H1 (cell line): ENCODE measurements at regions not wholly inside any gene's neighbourhood (a gene's known extent, or its start where the extent isn't known, plus 50 kb on each side); places are given as distances from the start of the nearest gene placed in this dataset.

ENCODE experiments used
- CTCF ChIA-PET: fragments of 300-600 bp; sonication (Branson Sonifier 250); formaldehyde crosslinking; loops from one replicate; lab custom pipeline; 2021; ENCODE audit not compliant: partially characterized antibody; lab: Charles Lee
- POLR2A ChIA-PET: fragments of 300-600 bp; sonication (Branson Sonifier 250); formaldehyde crosslinking; loops from one replicate; lab custom pipeline; 2021; ENCODE audit warnings: inconsistent platforms; ENCODE audit not compliant: partially characterized antibody; lab: Charles Lee
- DNase-seq, 2 experiments: peaks; one replicate each; pipeline versions ENCODE4 v3.0.0 to v3.0.0-alpha.2; 2010 to 2022; ENCODE audit warnings: low spot score in 2 of 2, low read depth in 1 of 2, mixed read lengths in 1 of 2
- FAIRE-seq: peaks from 2 replicates; lab custom pipeline; 2011; peaks lifted over from hg19 to GRCh38; lab: Jason Lieb, UNC
- H2AFZ ChIP-seq: 2 replicates; pipeline ENCODE4 v1.8.1; 2012; ENCODE audit warnings: low read length, inconsistent platforms
- H2AK5ac ChIP-seq: 2 replicates; pipeline ENCODE4 v1.6.1; 2013; ENCODE audit warnings: low read depth, low read length
- H2BK120ac ChIP-seq: replicated peaks from 2 replicates; pipeline ENCODE3; 2013; ENCODE audit warnings: low read depth, low read length, inconsistent platforms
- H2BK12ac ChIP-seq: 2 replicates; pipeline ENCODE4 v1.6.1; 2013; ENCODE audit warnings: low read depth, low read length
- H2BK15ac ChIP-seq: 2 replicates; pipeline ENCODE4 v1.6.1; 2013; ENCODE audit warnings: low read length
- H2BK20ac ChIP-seq: 2 replicates; pipeline ENCODE4 v1.6.1; 2013; ENCODE audit warnings: low read length
- H2BK5ac ChIP-seq: 2 replicates; pipeline ENCODE4 v1.6.1; 2013; ENCODE audit warnings: low read depth, low read length
- H3K14ac ChIP-seq: 2 replicates; pipeline ENCODE4 v1.6.1; 2013; ENCODE audit warnings: inconsistent platforms; ENCODE audit not compliant: insufficient read length
- H3K18ac ChIP-seq: 2 replicates; pipeline ENCODE4 v1.6.1; 2013; ENCODE audit warnings: low read length; ENCODE audit errors: extremely low read depth
- H3K23ac ChIP-seq: 2 replicates; pipeline ENCODE4 v1.6.1; 2013; ENCODE audit warnings: inconsistent platforms; ENCODE audit not compliant: insufficient read length
- H3K23me2 ChIP-seq: 2 replicates; pipeline ENCODE4 v1.6.1; 2013; ENCODE audit warnings: low read depth, low read length
- H3K27ac ChIP-seq: 2 replicates; pipeline ENCODE4 v1.6.1; 2011; ENCODE audit warnings: low read depth, low read length, inconsistent platforms
- H3K27me3 ChIP-seq, 4 experiments: replicated peaks in 1 of 4; 1 replicate in 1 of 4; 2 replicates in 3 of 4; pipeline versions ENCODE4 v1.6.1 to v1.8.1; 2011 to 2013; ENCODE audit warnings: low read length in 3 of 4, mild to moderate bottlenecking in 3 of 4, inconsistent platforms in 2 of 4, mixed read lengths in 2 of 4, moderate library complexity in 1 of 4; ENCODE audit not compliant: control insufficient read depth in 3 of 4, insufficient read depth in 3 of 4; ENCODE audit errors: extremely low read depth in 1 of 4
- H3K36me3 ChIP-seq, 4 experiments: 2 replicates each; pipeline versions ENCODE4 v1.6.1 to v1.8.1; 2011 to 2013; ENCODE audit warnings: mild to moderate bottlenecking in 4 of 4, low read length in 3 of 4, moderate library complexity in 2 of 4, control low read depth in 1 of 4, inconsistent platforms in 1 of 4; ENCODE audit not compliant: insufficient read depth in 4 of 4, control insufficient read depth in 2 of 4
- H3K4ac ChIP-seq: replicated peaks from 2 replicates; pipeline ENCODE3; 2013; ENCODE audit warnings: low read length, low read depth, mixed read lengths, inconsistent platforms; ENCODE audit not compliant: insufficient read length
- H3K4me1 ChIP-seq, 4 experiments: replicated peaks in 1 of 4; 1 replicate in 1 of 4; 2 replicates in 3 of 4; pipeline versions ENCODE4 v1.6.1 to v1.8.1; 2011 to 2013; ENCODE audit warnings: low read length in 3 of 4, inconsistent platforms in 2 of 4, mixed read lengths in 1 of 4; ENCODE audit not compliant: insufficient read depth in 4 of 4, control insufficient read depth in 3 of 4
- H3K4me2 ChIP-seq, 2 experiments: 2 replicates each; pipeline versions ENCODE4 v1.6.1 to v1.8.1; 2011 to 2013; ENCODE audit warnings: low read depth in 2 of 2, low read length in 2 of 2, control low read depth in 1 of 2, inconsistent platforms in 1 of 2, mild to moderate bottlenecking in 1 of 2; ENCODE audit not compliant: insufficient read depth in 1 of 2
- H3K4me3 ChIP-seq, 4 experiments: fragments of 200-600, 300-600 bp in 1 of 4; sonication (generic), shearing (Covaris generic), sonication (Bioruptor Twin) in 1 of 4; 2 replicates each; pipeline versions ENCODE4 v1.5.1 to v1.8.1; 2011 to 2016; ENCODE audit warnings: low read length in 4 of 4, low read depth in 3 of 4, control low read depth in 2 of 4, inconsistent platforms in 2 of 4, mild to moderate bottlenecking in 2 of 4, mixed read lengths in 1 of 4, moderate library complexity in 1 of 4; ENCODE audit not compliant: insufficient read depth in 2 of 4; ENCODE audit errors: extremely low read depth in 1 of 4
- H3K56ac ChIP-seq: replicated peaks from 2 replicates; pipeline ENCODE3; 2013; ENCODE audit warnings: low read depth, mild to moderate bottlenecking, mixed read lengths, low read length, inconsistent platforms; ENCODE audit not compliant: insufficient read length
- H3K79me1 ChIP-seq: 2 replicates; pipeline ENCODE4 v1.6.1; 2013; ENCODE audit warnings: low read depth, low read length, control low read depth
- H3K79me2 ChIP-seq, 2 experiments: 2 replicates each; pipeline versions ENCODE4 v1.6.1 to v1.8.1; 2012 to 2013; ENCODE audit warnings: low read length in 2 of 2, mild to moderate bottlenecking in 2 of 2, inconsistent platforms in 1 of 2; ENCODE audit not compliant: insufficient read depth in 2 of 2, control insufficient read depth in 1 of 2
- H3K9ac ChIP-seq, 4 experiments: replicated peaks in 1 of 4; 1 replicate in 1 of 4; 2 replicates in 3 of 4; pipeline versions ENCODE4 v1.6.1 to v1.8.1; 2011 to 2013; ENCODE audit warnings: low read depth in 3 of 4, low read length in 3 of 4, control low read depth in 2 of 4, mild to moderate bottlenecking in 2 of 4, moderate library complexity in 2 of 4, inconsistent platforms in 1 of 4; ENCODE audit errors: extremely low read depth in 1 of 4
- H3K9me3 ChIP-seq, 2 experiments: 2 replicates each; pipeline versions ENCODE4 v1.6.1 to v1.8.1; 2012 to 2013; ENCODE audit warnings: mild to moderate bottlenecking in 2 of 2, moderate library complexity in 2 of 2, control low read depth in 1 of 2, inconsistent platforms in 1 of 2, low read depth in 1 of 2, low read length in 1 of 2, mixed read lengths in 1 of 2; ENCODE audit not compliant: insufficient read depth in 2 of 2
- H4K20me1 ChIP-seq, 2 experiments: replicated peaks in 1 of 2; 2 replicates each; pipeline versions ENCODE3 to v1.8.1; 2011 to 2013; ENCODE audit warnings: inconsistent platforms in 2 of 2, low read length in 2 of 2, mild to moderate bottlenecking in 1 of 2; ENCODE audit not compliant: insufficient read depth in 2 of 2, control insufficient read depth in 1 of 2
- H4K5ac ChIP-seq: 2 replicates; pipeline ENCODE4 v1.6.1; 2013; ENCODE audit warnings: low read length, low read depth, mixed read lengths, inconsistent platforms; ENCODE audit not compliant: insufficient read length
- H4K8ac ChIP-seq: 2 replicates; pipeline ENCODE4 v1.8.0; 2013; ENCODE audit warnings: mild to moderate bottlenecking, moderate library complexity, low read length, inconsistent platforms; ENCODE audit not compliant: insufficient read depth; ENCODE audit errors: extremely low read depth
- H4K91ac ChIP-seq: replicated peaks from 2 replicates; pipeline ENCODE3; 2013; ENCODE audit warnings: low read length, mixed read lengths, inconsistent platforms; ENCODE audit not compliant: insufficient read length
- ASH2L ChIP-seq: fragments of 200-600, 300-600 bp; sonication (generic); IDR thresholded peaks from one replicate; pipeline ENCODE4 v1.7.1; 2017; ENCODE audit warnings: low read length
- BRCA1 ChIP-seq: IDR thresholded peaks from 2 replicates; pipeline ENCODE4 v1.6.1; 2012; ENCODE audit warnings: low read depth, low read length, improper control_type of control experiment
- E2F6 ChIP-seq: IDR thresholded peaks from 2 replicates; pipeline ENCODE4 v1.6.1; 2012; ENCODE audit warnings: inconsistent platforms
- HDAC6 ChIP-seq: IDR thresholded peaks from one replicate; pipeline ENCODE4 v1.7.1; 2012; ENCODE audit warnings: low read depth, mild to moderate bottlenecking, inconsistent platforms, low read length, moderate library complexity
- JUN ChIP-seq: IDR thresholded peaks from 2 replicates; pipeline ENCODE4 v1.6.1; 2011; ENCODE audit warnings: low read depth, mild to moderate bottlenecking, improper control_type of control experiment, low read length
- RFX5 ChIP-seq: IDR thresholded peaks from 2 replicates; pipeline ENCODE4 v1.6.1; 2011; ENCODE audit warnings: low read depth, low read length, improper control_type of control experiment, borderline replicate concordance
- RNF2 ChIP-seq: fragments of 200-900, 300-1000 bp; sonication (generic); IDR thresholded peaks from 2 replicates; pipeline ENCODE4 v1.7.1; 2016; ENCODE audit warnings: borderline replicate concordance, low read depth, mild to moderate bottlenecking, antibody characterized with exemption, low read length; ENCODE audit not compliant: poor library complexity, severe bottlenecking; ENCODE audit errors: missing control alignments
- SP1 ChIP-seq: IDR thresholded peaks from 2 replicates; pipeline ENCODE4 v1.6.1; 2011; ENCODE audit warnings: low read depth, low read length
- SRF ChIP-seq: IDR thresholded peaks from 2 replicates; pipeline ENCODE4 v1.6.1; 2011; ENCODE audit warnings: mild to moderate bottlenecking, low read depth, low read length, moderate library complexity
- WGBS, 2 experiments: shearing (Covaris generic) in 1 of 2; methylation state at CpG; one replicate each; pipeline versions ENCODE4 v1.1.6 to v1.1.7; 2013 to 2015; ENCODE audit warnings: low lambda C conversion rate in 2 of 2, mixed read lengths in 2 of 2, inconsistent platforms in 1 of 2, low coverage in 1 of 2, missing lambda C conversion rate in 1 of 2; ENCODE audit not compliant: insufficient replicate concordance in 2 of 2, insufficient coverage in 1 of 2, insufficient read length in 1 of 2; ENCODE audit errors: extremely low coverage in 1 of 2, missing lambda C conversion rate in 1 of 2; 5-methylcytosine and 5-hydroxymethylcytosine counted together
- TF ChIP-seq, protein P1 (sequence below): IDR thresholded peaks from 2 replicates; pipeline ENCODE4 v1.6.1; 2011; ENCODE audit warnings: low read depth, mild to moderate bottlenecking, low read length; ENCODE audit not compliant: insufficient read depth
- TF ChIP-seq, protein P2 (sequence below), 3 experiments: IDR thresholded peaks; 1 replicate in 2 of 3; 2 replicates in 1 of 3; pipeline versions ENCODE4 v1.5.1 to v1.6.1; 2011; ENCODE audit warnings: low read length in 3 of 3, mild to moderate bottlenecking in 3 of 3, inconsistent platforms in 2 of 3, low read depth in 1 of 3, moderate library complexity in 1 of 3; ENCODE audit not compliant: insufficient read depth in 1 of 3; ENCODE audit errors: control extremely low read depth in 1 of 3

DNA sequence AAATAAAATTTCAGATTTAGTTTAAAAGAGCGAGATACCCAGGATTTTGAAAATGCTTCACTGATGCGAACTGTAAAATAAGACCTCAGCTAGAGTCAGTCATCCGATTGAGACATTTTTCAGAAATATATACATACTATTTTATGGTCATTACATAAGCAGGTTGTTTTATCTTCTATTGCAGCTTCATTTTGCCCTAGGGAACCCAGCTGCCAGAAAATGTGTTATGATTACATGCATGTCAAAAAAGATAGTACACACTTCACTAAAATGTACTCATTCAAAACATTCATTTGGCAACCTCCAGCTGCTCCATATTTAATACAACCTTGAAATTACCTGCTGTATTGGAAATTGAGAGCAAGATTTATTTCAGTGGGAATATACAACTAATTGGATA is 483.8 kb upstream of the SLITRK6 start:
- DNase-seq (no peak), FAIRE-seq (no peak)
- Histone ChIP-seq H2AK5ac (no peak overlapping the region), H4K20me1 (no peaks in the 10 kb centered on the region), H4K91ac (no peak overlapping the region), H2BK15ac (no peak overlapping the region), H3K79me1 (no peaks in the 10 kb centered on the region), H3K27me3 (no peaks in the 10 kb centered on the region), H3K27ac (no peak overlapping the region), H3K4me3 (no peak overlapping the region), H2BK12ac (no peak overlapping the region), H2AFZ (no peak overlapping the region), H3K14ac (no peak overlapping the region), H3K56ac (no peak overlapping the region), H4K5ac (no peak overlapping the region), H3K23ac (no peak overlapping the region), H3K4me2 (no peak overlapping the region), H4K8ac (no peak overlapping the region), H3K18ac (no peak overlapping the region), H3K79me2 (no peaks in the 10 kb centered on the region), H3K9me3 (no peaks in the 10 kb centered on the region), H3K4ac (no peak overlapping the region), H2BK5ac (no peak overlapping the region), H3K23me2 (no peaks in the 10 kb centered on the region), H3K9ac (no peak overlapping the region), H3K4me1 (no peaks in the 10 kb centered on the region), H2BK120ac (no peak overlapping the region), H3K36me3 (no peaks in the 10 kb centered on the region), H2BK20ac (no peak overlapping the region)
- WGBS, 2 experiments: 90% methylated on average over 3 of the region's 3 CpGs; no CpG with 5 or more reads in 1 of the 2 experiments
- POLR2A ChIA-PET: no interaction called here
- CTCF ChIA-PET: no interaction called here
- TF ChIP-seq, protein P1, sequence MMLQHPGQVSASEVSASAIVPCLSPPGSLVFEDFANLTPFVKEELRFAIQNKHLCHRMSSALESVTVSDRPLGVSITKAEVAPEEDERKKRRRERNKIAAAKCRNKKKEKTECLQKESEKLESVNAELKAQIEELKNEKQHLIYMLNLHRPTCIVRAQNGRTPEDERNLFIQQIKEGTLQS: no peak
- TF ChIP-seq SRF (no peak), SP1 (no peak), RFX5 (no peak), BRCA1 (no peak), JUN (no peak), RNF2 (no peak), E2F6 (no peak), HDAC6 (no peak), ASH2L (no peak)
- TF ChIP-seq, protein P2, sequence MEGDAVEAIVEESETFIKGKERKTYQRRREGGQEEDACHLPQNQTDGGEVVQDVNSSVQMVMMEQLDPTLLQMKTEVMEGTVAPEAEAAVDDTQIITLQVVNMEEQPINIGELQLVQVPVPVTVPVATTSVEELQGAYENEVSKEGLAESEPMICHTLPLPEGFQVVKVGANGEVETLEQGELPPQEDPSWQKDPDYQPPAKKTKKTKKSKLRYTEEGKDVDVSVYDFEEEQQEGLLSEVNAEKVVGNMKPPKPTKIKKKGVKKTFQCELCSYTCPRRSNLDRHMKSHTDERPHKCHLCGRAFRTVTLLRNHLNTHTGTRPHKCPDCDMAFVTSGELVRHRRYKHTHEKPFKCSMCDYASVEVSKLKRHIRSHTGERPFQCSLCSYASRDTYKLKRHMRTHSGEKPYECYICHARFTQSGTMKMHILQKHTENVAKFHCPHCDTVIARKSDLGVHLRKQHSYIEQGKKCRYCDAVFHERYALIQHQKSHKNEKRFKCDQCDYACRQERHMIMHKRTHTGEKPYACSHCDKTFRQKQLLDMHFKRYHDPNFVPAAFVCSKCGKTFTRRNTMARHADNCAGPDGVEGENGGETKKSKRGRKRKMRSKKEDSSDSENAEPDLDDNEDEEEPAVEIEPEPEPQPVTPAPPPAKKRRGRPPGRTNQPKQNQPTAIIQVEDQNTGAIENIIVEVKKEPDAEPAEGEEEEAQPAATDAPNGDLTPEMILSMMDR (IDR thresholded peaks at IDR 0.05; ENCODE audit: control extremely low read depth in 1 of 3, insufficient read depth in 1 of 3, low read depth in 1 of 3, low read length in 3 of 3): no peak
